COLO668 (cell line): ENCODE measurements at regions not wholly inside any gene's neighbourhood (a gene's known extent, or its start where the extent isn't known, plus 50 kb on each side); places are given as distances from the start of the nearest gene placed in this dataset.
A peak's percentile ranks its signal among the peaks of the same experiment; 100 is the strongest.

Experiments used
- DNase-seq: peaks from one replicate; lab custom pipeline; 2025; ENCODE audit not compliant: unreplicated experiment; lab: John Stamatoyannopoulos, UW

DNA sequence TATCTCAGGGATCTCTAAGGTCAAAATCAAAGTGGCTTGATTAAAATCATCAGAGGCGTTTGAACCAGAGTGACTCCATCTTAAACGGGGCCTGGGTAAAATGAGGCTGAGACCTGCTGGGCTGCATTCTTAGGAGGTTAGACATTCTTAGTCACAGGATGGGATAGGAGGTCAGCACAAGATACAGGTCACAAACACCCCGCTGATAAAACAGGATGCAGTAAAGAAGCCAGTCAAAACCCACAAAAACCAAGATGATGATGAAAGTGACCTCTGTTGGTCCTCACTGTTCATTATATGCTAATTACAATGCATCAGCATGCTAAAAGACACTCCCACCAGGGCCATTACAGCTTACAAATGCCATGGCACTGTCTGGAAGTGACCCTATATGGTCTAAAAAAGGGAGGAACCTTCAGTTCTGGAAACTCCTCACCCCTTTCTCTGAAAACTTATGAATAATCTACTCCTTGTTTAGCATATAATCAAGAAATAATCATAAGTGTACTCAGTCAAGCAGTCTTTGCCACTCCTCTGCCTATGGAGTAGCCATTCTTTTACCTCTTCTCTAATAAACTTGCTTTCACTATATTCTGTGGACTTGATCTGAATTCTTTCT, 143.3 kb upstream of the SLCO3A1 start:
- DNase-seq: no peak

- no peak for DNase-seq
Observed at GRCh38 chr15:91711384-91712033, 142.0 kb upstream of the SLCO3A1 start.

DNA sequence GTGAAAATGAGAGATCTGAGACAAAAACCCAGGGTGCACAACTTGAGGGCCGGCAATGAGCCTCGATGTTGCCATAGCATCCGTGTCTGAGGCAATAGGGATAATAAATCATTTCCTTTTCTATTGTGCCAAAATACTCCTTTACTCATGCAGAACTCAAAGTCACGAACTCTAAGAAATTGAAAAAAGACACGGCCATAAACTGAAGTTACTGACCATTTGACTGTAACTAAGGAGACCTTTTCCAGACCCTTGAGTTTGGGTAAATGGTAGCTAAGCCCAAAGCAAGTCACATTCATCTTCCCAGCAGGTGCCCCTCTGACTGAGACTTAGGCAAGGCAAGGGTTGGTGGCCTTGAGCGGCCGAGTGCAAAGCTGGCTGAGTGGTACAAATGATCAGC, 141.2 kb upstream of the SLCO3A1 start:
- no peak for DNase-seq

DNA sequence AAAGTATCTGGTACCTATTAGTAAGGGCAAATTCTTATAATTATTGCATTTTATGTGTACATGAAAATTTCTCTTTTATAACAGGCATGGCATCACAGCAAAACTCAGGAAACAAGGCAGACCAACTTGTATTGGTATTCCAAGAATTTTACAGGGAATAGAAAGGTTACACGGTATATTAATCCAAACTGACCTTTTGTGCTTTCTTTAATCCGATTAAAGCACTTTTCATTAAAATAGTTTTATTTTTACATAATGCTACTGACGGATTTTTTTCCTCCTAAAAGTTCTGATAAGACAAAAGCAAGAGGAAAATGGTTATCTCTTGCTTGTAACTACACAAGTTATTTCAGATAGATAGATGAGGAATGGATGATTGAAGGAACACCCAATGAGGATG, 137.0 kb upstream of the SLCO3A1 start:
- no peak for DNase-seq

DNA sequence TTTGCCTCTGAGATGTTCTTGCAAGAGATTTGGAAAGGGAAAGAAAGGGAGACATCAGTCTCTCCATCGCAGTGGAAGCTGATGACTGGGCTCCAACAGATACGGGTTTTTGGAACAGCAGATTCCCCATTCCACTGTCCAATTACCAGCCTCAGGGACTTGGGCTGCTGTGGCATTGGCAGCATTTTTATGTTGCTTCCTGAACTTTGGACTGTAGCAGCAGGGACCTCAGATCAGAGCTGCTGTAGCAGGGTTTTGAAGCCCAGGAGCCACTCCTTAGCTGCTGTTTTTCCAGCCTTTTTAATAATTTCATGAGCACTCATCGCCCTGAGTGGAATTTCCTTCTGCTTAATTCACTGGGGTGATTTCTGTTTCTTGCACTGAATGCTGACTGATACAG, 135.7 kb upstream of the SLCO3A1 start:
- no peak for DNase-seq

- no peak for DNase-seq
Observed at GRCh38 chr15:91723959-91724358, 129.5 kb upstream of the SLCO3A1 start.

GRCh38 chr15:91733661-91734060, 119.8 kb upstream of the SLCO3A1 start:
- DNase-seq: no peak

GRCh38 chr15:91737151-91737818, 116.2 kb upstream of the SLCO3A1 start:
- DNase-seq: no peak

DNA sequence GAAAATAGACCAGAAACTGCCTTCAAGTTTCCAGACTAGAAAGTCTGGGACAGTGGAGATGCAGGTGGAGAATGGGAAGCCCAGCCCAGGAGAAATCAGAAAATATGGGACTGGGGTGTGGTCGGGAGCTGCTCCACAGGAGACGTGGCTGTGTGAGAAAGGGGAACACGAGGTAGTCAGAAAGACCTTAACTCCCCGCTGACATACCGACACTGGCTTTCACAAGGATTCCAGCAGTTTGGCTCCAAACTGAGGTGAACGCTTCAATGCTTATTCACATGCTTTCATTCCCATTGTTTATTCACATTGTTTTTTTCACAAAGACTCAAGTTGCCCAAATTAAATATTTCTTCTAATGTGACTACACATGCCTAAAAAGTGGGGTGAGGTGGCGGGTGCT, 111.5 kb upstream of the SLCO3A1 start:
- DNase-seq: no peak

GRCh38 chr15:91751611-91752010, 101.9 kb upstream of the SLCO3A1 start:
- DNase-seq: no peak

DNA sequence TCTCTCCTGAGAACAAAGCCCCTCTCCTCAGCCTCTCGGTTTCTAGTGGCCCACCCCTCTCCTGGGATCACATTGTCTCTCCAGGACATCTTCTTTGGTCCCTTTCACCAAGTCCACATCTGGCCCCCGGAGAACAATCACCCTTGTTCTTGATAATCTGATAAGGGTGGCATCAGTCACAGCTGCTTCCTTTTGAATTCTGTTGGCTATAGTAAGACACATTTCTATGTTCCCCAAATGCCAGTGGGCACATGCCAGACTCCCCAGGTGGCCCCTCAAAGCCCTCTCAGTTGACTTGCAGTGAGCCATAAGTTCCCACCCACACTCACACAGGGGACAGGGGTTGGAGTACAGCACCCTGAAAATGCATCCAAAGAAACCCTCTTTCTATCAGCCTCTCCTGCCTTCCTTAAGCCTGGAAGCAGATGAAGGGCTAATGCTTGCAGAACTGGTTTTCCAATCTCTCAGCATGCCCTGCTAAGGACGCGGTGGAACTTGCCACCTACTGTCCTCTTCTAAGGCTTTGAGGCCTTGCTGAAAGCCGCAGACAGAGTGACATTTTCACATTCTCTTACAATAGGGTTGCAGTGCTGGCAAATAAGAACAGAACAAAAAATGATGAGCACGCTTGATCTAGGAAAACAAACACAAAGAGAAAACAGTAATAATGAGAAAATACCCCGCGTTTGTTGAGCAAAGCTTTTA, 101.3 kb upstream of the SLCO3A1 start:
- DNase-seq: no peak

GRCh38 chr15:91759560-91759959, 93.9 kb upstream of the SLCO3A1 start:
- DNase-seq: no peak

- DNase-seq: no peak
Observed at GRCh38 chr15:91765660-91766059, 87.8 kb upstream of the SLCO3A1 start.

DNA sequence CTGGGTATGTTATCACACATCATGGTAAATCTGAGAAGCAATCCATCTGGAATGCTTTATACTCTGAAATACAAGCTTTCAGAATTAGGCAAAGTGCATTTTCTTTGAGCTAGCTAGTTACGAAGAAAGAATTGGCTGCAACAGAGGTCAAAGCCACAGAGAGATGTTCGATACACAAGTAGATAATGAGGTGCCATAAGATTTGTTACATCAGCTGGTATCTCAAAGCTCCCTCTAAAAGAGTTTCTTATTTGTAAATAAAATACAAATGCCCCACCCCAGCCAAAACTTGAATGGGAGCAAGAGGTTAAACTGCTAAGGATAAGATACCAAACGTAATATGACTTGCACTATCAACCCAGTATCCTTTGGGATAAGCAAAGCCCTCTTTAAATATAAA, 84.0 kb upstream of the SLCO3A1 start:
- DNase-seq: no peak

- DNase-seq: no peak
Observed at GRCh38 chr15:91769894-91770293, 83.6 kb upstream of the SLCO3A1 start.

- no peak for DNase-seq
Observed at GRCh38 chr15:91776104-91776503, 77.4 kb upstream of the SLCO3A1 start.

DNA sequence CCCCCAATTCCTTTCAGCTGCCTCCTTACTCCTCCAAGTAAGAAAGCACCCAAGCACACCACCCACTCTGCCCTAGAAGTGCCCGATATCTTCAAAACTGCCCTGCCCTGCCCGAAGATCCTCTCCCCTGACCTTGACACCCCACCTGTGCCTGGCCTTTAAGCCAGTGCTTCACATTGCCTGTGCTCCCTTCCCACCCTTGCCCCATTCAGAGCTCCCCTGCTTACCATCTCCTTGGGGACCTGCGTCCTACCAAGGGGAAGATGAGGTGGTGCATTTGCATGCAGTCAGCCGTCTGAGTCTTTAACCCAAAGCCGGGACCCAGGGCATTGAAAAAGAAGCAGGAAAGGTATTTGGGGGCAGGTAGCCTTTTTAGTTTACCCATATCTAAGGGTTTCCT, 73.5 kb upstream of the SLCO3A1 start:
- no peak for DNase-seq

DNA sequence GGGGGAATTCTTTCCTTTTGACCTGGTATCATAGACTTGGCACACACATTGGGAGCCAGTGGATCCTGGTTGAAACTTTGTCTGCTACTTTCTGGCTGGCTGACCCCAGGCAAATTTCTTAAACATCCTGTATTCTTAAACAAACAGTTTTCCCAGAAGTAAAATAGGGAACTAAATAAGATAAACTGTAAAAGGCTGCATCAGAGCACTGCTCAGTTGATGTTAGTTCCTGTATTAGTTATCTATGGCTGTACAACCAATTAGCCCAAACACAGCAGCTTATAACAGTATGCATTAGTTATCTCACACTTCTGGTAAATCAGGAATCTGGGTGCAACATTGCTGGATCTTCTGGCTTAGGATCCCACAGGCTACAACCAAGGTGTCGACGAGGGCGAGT, 73.1 kb upstream of the SLCO3A1 start:
- no peak for DNase-seq

DNA sequence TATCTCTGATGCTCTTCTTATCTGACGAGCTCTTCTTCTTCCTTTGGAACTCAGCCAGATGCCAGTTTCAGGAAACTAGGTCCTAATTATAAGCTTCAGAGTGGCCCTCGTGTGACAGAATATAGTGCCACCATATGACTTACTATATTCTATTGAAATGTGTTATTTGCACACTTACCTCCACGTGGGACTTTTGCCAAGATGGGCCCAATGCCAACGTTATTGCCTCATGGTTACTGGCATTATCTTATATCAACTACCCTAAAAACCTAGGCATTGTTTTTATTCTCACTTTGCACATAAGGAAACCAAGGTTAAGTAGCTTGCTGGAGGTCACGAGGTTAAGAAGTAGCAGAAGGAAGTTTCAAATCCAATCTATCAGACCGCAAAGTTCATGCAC, 71.3 kb upstream of the SLCO3A1 start:
- DNase-seq: peak; percentile 30

DNA sequence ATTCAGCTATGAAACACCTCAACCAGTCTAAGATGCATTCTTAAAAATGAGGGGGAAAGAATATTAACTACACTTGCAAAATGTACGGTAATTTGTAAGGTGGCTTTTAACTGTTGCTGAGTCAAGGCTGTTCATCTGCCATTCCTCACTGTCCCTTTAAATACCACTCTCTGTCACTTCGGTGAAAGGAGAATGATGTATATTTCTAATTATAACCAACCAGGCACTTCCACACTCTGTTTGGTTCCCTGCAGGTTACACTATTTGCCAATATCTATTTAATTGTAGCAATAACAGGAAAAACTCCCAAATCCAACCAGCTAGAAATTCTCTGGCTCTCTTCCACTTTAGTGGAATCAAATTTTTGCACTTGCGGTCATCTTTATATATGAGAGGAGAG, 70.5 kb upstream of the SLCO3A1 start:
- DNase-seq: no peak

DNA sequence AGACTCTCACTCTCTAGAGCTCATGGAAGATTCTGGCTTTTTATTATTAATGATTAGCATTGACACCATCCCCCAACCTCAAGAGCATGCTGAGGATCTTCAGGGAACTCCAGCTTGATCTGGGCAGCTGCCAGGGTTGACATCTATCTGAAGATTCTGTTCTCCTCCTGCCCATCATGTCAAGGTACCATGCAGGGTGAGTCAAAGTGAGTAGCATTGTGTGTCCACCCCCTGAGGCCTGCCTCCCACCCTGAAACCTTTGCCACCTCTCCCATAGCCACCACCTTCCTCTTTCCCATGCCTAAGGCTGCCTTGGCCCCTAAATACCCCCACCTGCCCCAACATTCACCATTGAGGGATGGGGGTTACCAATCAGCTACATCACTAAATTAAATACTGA, 70.1 kb upstream of the SLCO3A1 start:
- DNase-seq: no peak
